IMR-90 (cell line): ENCODE measurements at regions not wholly inside any gene's neighbourhood (a gene's known extent, or its start where the extent isn't known, plus 50 kb on each side); places are given as distances from the start of the nearest gene placed in this dataset.

Experiments used
- ATAC-seq: fragments of 200-7000 bp; cut with Tn5 transposase; 2 replicates; pipeline ENCODE4 v1.9.1; 2020; ENCODE audit warnings: low read depth, mild to moderate bottlenecking, moderate library complexity
- BruUV-seq: library from RNA; stranded (reverse); fragments of 400-500 nt; replicated peaks from 2 replicates; lab custom pipeline; 2021; lab: Mats Ljungman, UMichigan
- CTCF ChIA-PET: fragments of 300-600 bp; formaldehyde crosslinking; extraction: SDS; loops from one replicate; lab custom pipeline; 2021; ENCODE audit warnings: antibody characterized with exemption; lab: Yijun Ruan, JAX
- POLR2A ChIA-PET: fragments of 300-600 bp; sonication (Branson Sonifier 250); formaldehyde crosslinking; loops from one replicate; lab custom pipeline; 2022; ENCODE audit warnings: antibody characterized with exemption; ENCODE audit not compliant: unreplicated experiment; lab: Charles Lee
- DNase-seq: peaks from one replicate; pipeline ENCODE4 v3.0.0; 2013
- H2AFZ ChIP-seq: replicated peaks from 2 replicates; pipeline ENCODE3; 2013; ENCODE audit warnings: low read length, mild to moderate bottlenecking; ENCODE audit not compliant: poor library complexity
- H2AK5ac ChIP-seq: 2 replicates; pipeline ENCODE4 v1.6.1; 2013; ENCODE audit warnings: low read depth, low read length, inconsistent platforms
- H2AK9ac ChIP-seq: replicated peaks from 2 replicates; pipeline ENCODE3; 2013; ENCODE audit warnings: mild to moderate bottlenecking, low read depth, low read length, moderate library complexity; ENCODE audit not compliant: poor library complexity
- H2BK120ac ChIP-seq: 2 replicates; pipeline ENCODE4 v1.6.1; 2013; ENCODE audit warnings: low read depth, low read length, inconsistent platforms
- H2BK15ac ChIP-seq: 3 replicates; pipeline ENCODE4 v1.6.1; 2013; ENCODE audit warnings: low read depth, low read length, inconsistent platforms
- H2BK20ac ChIP-seq: 2 replicates; pipeline ENCODE4 v1.6.1; 2013; ENCODE audit warnings: low read depth, mild to moderate bottlenecking, inconsistent platforms, low read length, moderate library complexity
- H2BK5ac ChIP-seq: 2 replicates; pipeline ENCODE4 v1.6.1; 2013; ENCODE audit warnings: mild to moderate bottlenecking, low read depth, low read length, inconsistent platforms; ENCODE audit not compliant: poor library complexity, severe bottlenecking
- H3K14ac ChIP-seq: replicated peaks from 2 replicates; pipeline ENCODE4 v1.6.1; 2013; ENCODE audit warnings: low read depth, low read length, inconsistent platforms
- H3K18ac ChIP-seq: 2 replicates; pipeline ENCODE4 v1.6.1; 2013; ENCODE audit warnings: low read depth, low read length, control low read depth
- H3K23ac ChIP-seq: 2 replicates; pipeline ENCODE4 v1.6.1; 2013; ENCODE audit warnings: low read depth, low read length, inconsistent platforms
- H3K27ac ChIP-seq: 2 replicates; pipeline ENCODE4 v1.5.1; 2013; ENCODE audit warnings: mild to moderate bottlenecking, control low read depth, low read length; ENCODE audit not compliant: insufficient read depth
- H3K27me3 ChIP-seq: 2 replicates; pipeline ENCODE4 v1.6.1; 2013; ENCODE audit warnings: low read length; ENCODE audit not compliant: control insufficient read depth, insufficient read depth
- H3K36me3 ChIP-seq: 2 replicates; pipeline ENCODE4 v1.6.1; 2013; ENCODE audit warnings: low read length, mixed read lengths; ENCODE audit not compliant: control insufficient read depth, insufficient read depth
- H3K4ac ChIP-seq: 2 replicates; pipeline ENCODE4 v1.6.1; 2013; ENCODE audit warnings: low read depth, low read length, inconsistent platforms
- H3K4me1 ChIP-seq: 2 replicates; pipeline ENCODE4 v1.6.1; 2013; ENCODE audit warnings: low read length, mixed read lengths; ENCODE audit not compliant: control insufficient read depth, insufficient read depth
- H3K4me2 ChIP-seq: 2 replicates; pipeline ENCODE4 v1.6.1; 2013; ENCODE audit warnings: low read depth, mild to moderate bottlenecking, control low read depth, low read length, moderate library complexity
- H3K4me3 ChIP-seq: 2 replicates; pipeline ENCODE4 v1.5.1; 2013; ENCODE audit warnings: low read depth, mild to moderate bottlenecking, control low read depth, low read length, moderate library complexity; ENCODE audit not compliant: insufficient read depth
- H3K56ac ChIP-seq: 2 replicates; pipeline ENCODE4 v1.6.1; 2013; ENCODE audit warnings: low read length, inconsistent platforms; ENCODE audit not compliant: insufficient read depth; ENCODE audit errors: extremely low read depth
- H3K79me1 ChIP-seq, 2 experiments: 2 replicates each; pipeline ENCODE4 v1.6.1; 2013; ENCODE audit warnings: low read length in 2 of 2, inconsistent platforms in 1 of 2, low read depth in 1 of 2
- H3K9ac ChIP-seq: 2 replicates; pipeline ENCODE4 v1.6.1; 2013; ENCODE audit warnings: low read depth, low read length, control low read depth
- H3K9me1 ChIP-seq: 2 replicates; pipeline ENCODE4 v1.6.1; 2013; ENCODE audit warnings: low read length, inconsistent platforms; ENCODE audit not compliant: insufficient read depth
- H3K9me3 ChIP-seq: 2 replicates; pipeline ENCODE4 v1.6.1; 2013; ENCODE audit warnings: low read length; ENCODE audit not compliant: control insufficient read depth, insufficient read depth
- H4K20me1 ChIP-seq: 2 replicates; pipeline ENCODE4 v1.6.1; 2013; ENCODE audit warnings: low read length, inconsistent platforms; ENCODE audit not compliant: insufficient read depth
- H4K5ac ChIP-seq: 2 replicates; pipeline ENCODE4 v1.6.1; 2013; ENCODE audit warnings: mild to moderate bottlenecking, low read depth, low read length, control low read depth
- H4K8ac ChIP-seq, 2 experiments: 2 replicates each; pipeline ENCODE4 v1.6.1; 2013; ENCODE audit warnings: low read depth in 2 of 2, low read length in 2 of 2, control low read depth in 1 of 2, inconsistent platforms in 1 of 2
- H4K91ac ChIP-seq: 2 replicates; pipeline ENCODE4 v1.6.1; 2013; ENCODE audit warnings: low read depth, low read length, inconsistent platforms; ENCODE audit not compliant: insufficient read depth
- CEBPB ChIP-seq: IDR thresholded peaks from 2 replicates; pipeline ENCODE4 v1.6.1; 2012; ENCODE audit warnings: low read depth, low read length, improper control_type of control experiment
- CHD1 ChIP-seq: IDR thresholded peaks from 2 replicates; pipeline ENCODE4 v1.6.1; 2012; ENCODE audit warnings: low read depth, low read length, improper control_type of control experiment
- ELK1 ChIP-seq: fragments of 150-350 bp; IDR thresholded peaks from 2 replicates; pipeline ENCODE4 v1.6.1; 2016; ENCODE audit warnings: low read depth, mild to moderate bottlenecking, low read length, moderate library complexity, borderline replicate concordance
- MAFK ChIP-seq: IDR thresholded peaks from 2 replicates; pipeline ENCODE4 v1.6.1; 2012; ENCODE audit warnings: low read depth, low read length, improper control_type of control experiment
- MXI1 ChIP-seq: IDR thresholded peaks from 2 replicates; pipeline ENCODE4 v1.6.1; 2012; ENCODE audit warnings: low read depth, mild to moderate bottlenecking, low read length, moderate library complexity, borderline replicate concordance
- NFE2L2 ChIP-seq: fragments of 150-350 bp; IDR thresholded peaks from 2 replicates; pipeline ENCODE4 v1.6.1; 2016; ENCODE audit warnings: low read depth, mild to moderate bottlenecking, low read length
- RAD21 ChIP-seq: IDR thresholded peaks from 2 replicates; pipeline ENCODE4 v1.6.1; 2012; ENCODE audit warnings: low read length, improper control_type of control experiment
- RCOR1 ChIP-seq: IDR thresholded peaks from 2 replicates; pipeline ENCODE4 v1.6.1; 2012; ENCODE audit warnings: mild to moderate bottlenecking, low read length, improper control_type of control experiment; ENCODE audit not compliant: insufficient replicate concordance
- WGBS, 2 experiments: methylation state at CpG; one replicate each; pipeline versions ENCODE4 v1.1.5 to v1.1.7; 2013; ENCODE audit warnings: missing lambda C conversion rate in 2 of 2; ENCODE audit not compliant: insufficient read length in 1 of 2; ENCODE audit errors: extremely low coverage in 2 of 2; 5-methylcytosine and 5-hydroxymethylcytosine counted together
- dilution Hi-C: fragments of 300-500 bp; cut with HindIII; formaldehyde crosslinking; loops from one replicate; pipeline ENCODE4 v1.14.3; 2018; ENCODE audit warnings: low sequenced_read_pairs; ENCODE audit not compliant: unreplicated experiment
- in situ Hi-C: fragments of 300-500 bp; cut with MboI; formaldehyde crosslinking; loops from 3 replicates; pipeline ENCODE4 v1.14.3; 2019; ENCODE audit warnings: low sequenced_read_pairs, inconsistent platforms, mixed read lengths
- intact Hi-C: fragments of 100-400 bp; cut with micrococcal nuclease; formaldehyde crosslinking; loops from 2 replicates; pipeline ENCODE4 v1.10.0; 2022
- TF ChIP-seq, protein P1 (sequence below): fragments of 150-350 bp; IDR thresholded peaks from 2 replicates; pipeline ENCODE4 v1.6.1; 2017; ENCODE audit warnings: mild to moderate bottlenecking, antibody characterized with exemption, low read length, low read depth

GRCh38 chr2:103396152-103396551 is 634.3 kb downstream of the TMEM182 start:
- no peak overlapping the region for H2BK5ac ChIP-seq
- ChIA-PET CTCF (no interaction called here), POLR2A (no interaction called here)
- H3K14ac ChIP-seq, result no peak overlapping the region
- no peak overlapping the region for H2BK120ac ChIP-seq
- H2BK20ac ChIP-seq, result no peak overlapping the region
- H3K9me3 ChIP-seq, result peaks cover 7% of the 10 kb centered on the region
- H4K20me1 ChIP-seq, result no peaks in the 10 kb centered on the region
- H3K9me1 ChIP-seq, result no peaks in the 10 kb centered on the region
- H3K9ac ChIP-seq, result no peak overlapping the region
- TF ChIP-seq ELK1 (no peak), MXI1 (no peak), NFE2L2 (no peak), MAFK (no peak), CEBPB (no peak), CHD1 (no peak), RCOR1 (no peak), RAD21 (no peak)
- TF ChIP-seq, protein P1, sequence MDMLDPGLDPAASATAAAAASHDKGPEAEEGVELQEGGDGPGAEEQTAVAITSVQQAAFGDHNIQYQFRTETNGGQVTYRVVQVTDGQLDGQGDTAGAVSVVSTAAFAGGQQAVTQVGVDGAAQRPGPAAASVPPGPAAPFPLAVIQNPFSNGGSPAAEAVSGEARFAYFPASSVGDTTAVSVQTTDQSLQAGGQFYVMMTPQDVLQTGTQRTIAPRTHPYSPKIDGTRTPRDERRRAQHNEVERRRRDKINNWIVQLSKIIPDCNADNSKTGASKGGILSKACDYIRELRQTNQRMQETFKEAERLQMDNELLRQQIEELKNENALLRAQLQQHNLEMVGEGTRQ, result no peak
- H3K4me3 ChIP-seq, result no peak overlapping the region
- ATAC-seq, result no peak
- no peaks in the 10 kb centered on the region for H3K79me1 ChIP-seq
- no peak overlapping the region for H2BK15ac ChIP-seq
- no peaks in the 10 kb centered on the region for H3K36me3 ChIP-seq
- H3K18ac ChIP-seq, result no peak overlapping the region
- WGBS, 2 experiments, result 0% methylated on average over 1 of the region's 1 CpG; no CpG with 5 or more reads in 1 of the 2 experiments
- DNase-seq, result no peak
- H3K56ac ChIP-seq, result no peak overlapping the region
- no peak overlapping the region for H2AK5ac ChIP-seq
- no peak overlapping the region for H3K4me2 ChIP-seq
- H4K5ac ChIP-seq, result no peak overlapping the region
- H3K23ac ChIP-seq, result no peak overlapping the region
- H4K91ac ChIP-seq, result no peak overlapping the region
- H2AK9ac ChIP-seq, result no peak overlapping the region
- no peak overlapping the region for H4K8ac ChIP-seq
- dilution Hi-C loops (no loop called here), in situ Hi-C loops (no loop called here), intact Hi-C loops (no loop called here)
- no peaks in the 10 kb centered on the region for H3K27me3 ChIP-seq
- H2AFZ ChIP-seq, result no peak overlapping the region
- no peak overlapping the region for H3K27ac ChIP-seq
- H3K4ac ChIP-seq, result no peak overlapping the region
- H3K4me1 ChIP-seq, result no peaks in the 10 kb centered on the region
- no TSS peak for BruUV-seq
